Stimulated activated CD4-positive, alpha-beta T cell treated with anti-CD3 and anti-CD28 coated beads, Interleukin-2, amount 100 ng/mL, for 4 hours (primary cell): ENCODE measurements at regions not wholly inside any gene's neighbourhood (a gene's known extent, or its start where the extent isn't known, plus 50 kb on each side); places are given as distances from the start of the nearest gene placed in this dataset.
"Not testable (repeated sequence)": the region's sequence is repeated elsewhere in the genome, so short reads cannot be mapped to it uniquely, and the experiment has no call there.

ENCODE experiments used
- DNase-seq: peaks from one replicate; pipeline ENCODE4 v3.0.0-alpha.2; 2020; ENCODE audit warnings: low read depth

DNA sequence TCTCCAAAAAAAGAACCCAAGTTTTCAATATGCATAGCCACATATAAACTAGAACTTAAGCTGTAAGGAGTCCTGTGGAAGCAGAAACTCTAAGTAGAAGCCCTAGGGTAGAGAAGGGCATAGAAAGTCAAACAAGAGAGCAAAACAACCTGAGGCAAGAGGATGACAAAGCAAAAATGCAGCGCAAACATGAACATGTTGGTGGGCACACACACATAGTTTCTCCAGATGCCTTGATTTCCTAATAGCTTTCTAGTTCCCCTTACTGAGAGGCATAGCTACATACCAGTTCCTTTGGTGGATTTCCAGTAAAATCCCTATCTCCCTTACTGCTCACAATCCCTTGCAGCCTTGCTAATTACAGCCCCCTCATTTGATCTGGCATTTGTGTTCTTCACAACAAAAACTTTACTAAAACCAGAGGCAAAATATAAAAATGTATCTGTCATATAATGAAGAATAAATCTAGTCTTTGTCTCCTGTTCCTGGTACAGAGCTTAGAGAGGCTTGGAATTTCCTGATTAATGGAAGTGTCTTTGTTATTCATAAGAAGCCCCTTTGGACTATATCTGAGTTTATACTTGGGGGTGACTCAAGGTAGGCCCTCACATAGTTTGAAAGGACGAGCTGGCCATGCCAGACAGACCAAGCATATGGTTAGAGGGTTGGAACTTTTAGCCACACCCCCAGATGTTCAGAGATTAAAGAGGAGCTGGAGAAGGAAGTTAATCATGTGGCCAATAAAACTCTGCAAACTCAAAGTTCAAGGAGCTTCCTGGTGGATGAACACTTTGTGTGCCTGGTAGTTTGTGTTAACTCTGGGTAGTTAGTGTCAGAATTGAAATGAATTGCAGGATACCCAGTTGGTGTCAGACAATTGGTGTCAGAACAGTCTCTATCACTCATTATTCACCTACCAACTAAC is 52.7 kb upstream of the ZCCHC13 start:
- no peak for DNase-seq

DNA sequence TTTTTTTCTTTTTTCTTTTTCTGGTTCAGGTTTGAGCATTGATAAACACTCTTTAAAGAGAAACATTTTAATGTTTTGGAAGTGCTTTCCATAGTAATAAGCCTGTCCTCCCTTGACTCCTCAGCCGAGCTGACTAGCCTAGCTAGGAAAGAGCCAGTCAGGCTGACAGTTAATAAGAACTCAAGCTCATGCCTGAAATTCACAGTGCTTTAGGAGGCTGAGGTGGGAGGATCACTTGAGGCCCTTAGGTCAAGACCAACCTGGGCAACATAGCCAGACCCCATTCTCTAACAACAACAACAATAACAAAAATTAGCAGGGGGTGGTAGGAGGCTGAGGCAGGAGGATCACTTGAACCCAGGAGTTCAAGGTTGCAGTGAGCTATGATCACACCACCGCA is 53.4 kb upstream of the ZCCHC13 start:
- DNase-seq, result no peak

GRCh38 chrX:74249963-74250362 is 54.0 kb upstream of the ZCCHC13 start:
- DNase-seq, result no peak

GRCh38 chrX:74248889-74249288 is 55.1 kb upstream of the ZCCHC13 start:
- no peak for DNase-seq

- DNase-seq, result no peak
Observed at GRCh38 chrX:74246524-74246923, 57.5 kb upstream of the ZCCHC13 start.

GRCh38 chrX:74242484-74243138 is 61.4 kb upstream of the ZCCHC13 start:
- DNase-seq, result no peak

DNA sequence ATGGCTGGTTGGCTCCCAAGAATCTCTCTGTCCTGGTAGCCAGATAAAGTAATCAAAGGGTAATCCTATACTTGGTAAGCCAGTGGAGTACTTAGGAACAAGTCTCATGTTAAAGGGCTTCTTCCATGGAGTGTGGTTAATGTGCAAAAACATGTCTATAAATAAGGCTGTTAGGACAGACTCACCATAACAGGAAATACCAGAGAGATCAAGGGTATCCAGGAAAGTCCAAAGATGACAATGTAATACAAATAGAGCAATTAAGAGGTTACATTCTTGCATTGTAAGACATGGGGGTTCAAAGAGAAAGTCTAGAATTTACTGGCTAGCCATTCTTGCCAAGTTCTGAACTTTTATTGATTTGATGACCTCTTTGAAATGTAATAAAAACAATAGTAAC is 61.9 kb upstream of the ZCCHC13 start:
- DNase-seq, result no peak

DNA sequence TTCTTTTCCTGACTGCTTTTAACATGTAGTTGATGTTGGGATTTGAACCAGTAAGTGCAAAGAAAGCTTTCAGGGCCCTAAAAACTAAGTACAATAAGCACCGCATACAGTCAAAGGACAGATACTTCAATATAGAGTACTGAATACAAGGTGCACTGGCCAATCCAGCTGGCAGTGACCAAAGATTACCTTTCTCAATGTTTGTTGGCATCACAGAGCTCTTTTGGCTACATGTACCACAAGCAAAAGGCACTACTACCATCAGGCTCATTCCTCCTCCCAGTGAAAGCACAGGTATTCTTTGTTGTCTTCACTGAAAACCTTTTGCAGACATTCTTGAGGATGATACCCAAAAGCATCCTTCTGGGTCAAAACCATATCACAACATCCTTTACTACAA is 65.2 kb upstream of the ZCCHC13 start:
- no peak for DNase-seq

GRCh38 chrX:74234818-74235217 is 69.2 kb upstream of the ZCCHC13 start:
- no peak for DNase-seq

DNA sequence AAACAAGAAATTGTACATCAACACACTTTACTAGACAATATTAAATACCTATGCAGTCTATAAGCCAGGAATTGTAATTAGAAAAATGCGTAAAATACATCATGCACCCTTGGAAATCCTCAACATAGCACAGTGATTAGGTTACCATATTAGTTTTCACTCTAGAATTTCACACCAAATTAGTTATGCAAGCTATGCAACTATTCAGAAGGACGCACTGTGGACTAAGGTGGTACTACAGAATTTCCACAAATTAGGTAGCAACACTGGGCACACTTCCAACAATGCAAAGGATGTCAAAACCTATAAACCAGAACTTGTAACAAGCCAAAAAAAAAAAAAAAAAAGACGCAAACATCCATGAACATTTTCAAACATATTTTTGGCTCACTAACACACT is 71.1 kb upstream of the ZCCHC13 start:
- no peak for DNase-seq

GRCh38 chrX:74231625-74232024 is 72.4 kb upstream of the ZCCHC13 start:
- DNase-seq, result no peak

DNA sequence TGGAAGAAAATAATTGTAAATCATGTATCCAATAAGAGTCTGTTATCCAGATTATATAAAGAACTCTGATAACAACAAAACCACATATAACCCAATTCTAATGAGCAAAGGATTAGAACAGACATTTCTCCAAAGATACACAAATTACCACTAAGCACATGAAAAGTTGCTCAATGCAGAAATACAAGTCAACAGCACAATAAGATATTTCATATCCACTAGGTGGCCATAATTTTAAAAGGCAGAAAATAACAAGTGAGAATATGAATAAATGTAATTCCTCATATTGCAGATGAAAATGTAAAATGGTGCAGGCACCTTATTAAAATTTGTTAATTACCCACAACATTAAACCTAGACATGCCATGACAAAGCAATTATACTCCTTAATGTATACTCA is 73.9 kb upstream of the ZCCHC13 start:
- no peak for DNase-seq

GRCh38 chrX:74225111-74225510 is 78.9 kb upstream of the ZCCHC13 start:
- no peak for DNase-seq

- DNase-seq, result no peak
Observed at GRCh38 chrX:74220277-74220676, 83.7 kb upstream of the ZCCHC13 start.

DNA sequence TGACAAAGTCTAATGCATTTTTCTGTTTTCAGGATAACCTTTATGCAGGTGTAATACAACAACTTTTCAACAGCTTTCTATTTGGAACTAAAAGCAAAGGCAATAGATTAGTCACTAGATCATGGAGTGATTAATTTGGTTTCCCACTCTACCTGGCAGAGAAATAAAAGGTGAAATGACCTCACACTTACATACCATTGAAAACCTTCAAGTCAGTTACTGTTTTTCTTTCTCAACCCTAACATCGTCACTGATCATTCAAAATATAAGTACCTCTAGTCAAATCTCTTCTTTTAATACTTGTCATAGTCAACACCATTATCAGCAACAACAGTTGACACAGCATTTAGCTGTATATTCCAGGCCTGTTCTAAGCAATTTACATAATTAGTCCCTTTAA is 85.1 kb upstream of the ZCCHC13 start:
- DNase-seq, result no peak

DNA sequence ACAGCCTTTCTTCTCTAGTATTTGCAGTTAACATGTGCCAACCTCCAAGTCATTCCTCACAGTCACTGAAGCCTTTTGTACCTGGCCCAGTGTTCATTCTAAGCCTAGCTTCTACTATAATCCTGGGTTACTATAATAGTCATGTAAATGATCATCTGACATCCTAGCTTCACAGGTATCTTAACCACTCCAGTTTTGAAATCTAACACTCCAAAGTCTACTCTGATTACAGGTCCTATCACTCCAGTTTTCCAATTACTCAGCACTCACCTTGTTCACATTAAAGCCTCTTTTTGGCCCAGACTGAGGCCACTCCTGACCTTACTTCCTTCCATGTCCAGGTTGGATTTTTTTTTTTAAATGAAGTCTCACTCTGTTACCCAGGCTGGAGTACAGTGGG is 87.6 kb upstream of the ZCCHC13 start:
- no peak for DNase-seq

GRCh38 chrX:74211911-74212310 is 92.1 kb upstream of the ZCCHC13 start:
- DNase-seq, result no peak

DNA sequence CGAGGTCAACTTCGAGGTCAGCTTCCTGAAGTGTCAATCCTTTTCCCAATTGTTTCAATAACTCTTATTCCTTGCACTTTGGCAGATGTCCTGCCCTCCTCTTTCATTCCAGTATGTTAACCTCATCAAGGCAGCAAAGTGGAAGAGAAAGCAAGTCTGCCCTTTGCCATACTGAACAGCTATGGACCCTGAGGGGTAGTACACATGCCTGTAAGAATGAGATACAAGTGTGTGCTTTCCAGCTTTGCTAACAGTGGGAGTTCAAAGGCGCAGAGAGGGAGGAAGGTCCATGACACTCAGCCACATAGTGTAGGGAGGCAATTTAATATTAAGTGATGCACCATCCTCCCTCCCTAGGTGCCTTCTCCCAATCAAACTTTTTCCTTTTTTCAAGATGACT is 96.4 kb upstream of the ZCCHC13 start:
- DNase-seq, result no peak

- DNase-seq, result no peak
Observed at GRCh38 chrX:74195605-74196004, 108.4 kb upstream of the ZCCHC13 start.

- no peak for DNase-seq
Observed at GRCh38 chrX:74195120-74195519, 108.9 kb upstream of the ZCCHC13 start.

DNA sequence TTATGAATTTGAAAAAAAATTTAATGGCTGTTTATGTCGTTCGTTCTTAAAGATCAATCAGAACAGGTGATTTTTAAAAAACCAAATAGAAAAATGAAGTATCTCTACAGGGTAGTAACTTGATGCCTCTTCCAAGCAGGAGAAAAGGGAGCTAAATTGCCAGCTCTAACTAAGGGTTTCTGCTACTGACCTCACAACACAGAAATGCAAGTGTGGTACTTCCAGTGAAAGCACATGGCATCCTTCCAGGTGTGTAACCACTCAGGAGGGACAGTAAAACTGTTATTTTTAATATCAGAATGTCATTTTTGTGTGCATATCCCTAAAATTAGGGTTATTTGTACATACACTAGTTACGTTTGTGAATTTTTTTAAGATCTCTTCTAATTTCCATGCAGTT is 116.8 kb upstream of the ZCCHC13 start:
- DNase-seq, result no peak

DNA sequence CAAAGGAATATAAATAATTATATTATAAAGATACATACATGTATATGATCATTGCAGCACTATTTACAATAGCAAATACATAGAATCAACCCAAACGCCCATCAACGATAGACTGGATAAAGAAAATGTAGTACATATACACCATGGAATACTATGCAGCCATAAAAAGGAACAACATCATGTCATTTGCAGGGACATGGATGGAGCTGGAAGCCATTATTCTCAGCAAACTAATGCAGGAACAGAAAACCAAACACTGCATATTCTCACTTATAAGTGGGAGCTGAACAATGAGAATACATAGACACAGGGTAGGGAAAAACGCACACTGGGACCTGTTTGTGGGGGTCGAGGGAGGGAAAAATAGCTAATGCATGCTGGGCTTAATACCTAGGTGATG is 120.9 kb upstream of the ZCCHC13 start:
- DNase-seq, result not testable (repeated sequence)

GRCh38 chrX:74181976-74182375 is 122.0 kb upstream of the ZCCHC13 start:
- not testable (repeated sequence) for DNase-seq

GRCh38 chrX:74180716-74181115 is 123.3 kb upstream of the ZCCHC13 start:
- DNase-seq, result no peak
